Heart left ventricle (tissue), 13 donors: ENCODE measurements at regions not wholly inside any gene's neighbourhood (a gene's known extent, or its start where the extent isn't known, plus 50 kb on each side); places are given as distances from the start of the nearest gene placed in this dataset.

Experiments used
- CTCF ChIP-seq, 12 donors: fragments of 200-600 bp; sonication (generic) in 4 of 12; IDR thresholded peaks; one replicate each; pipeline versions ENCODE4 v1.5.0 to v1.8.0; 2018 to 2022; ENCODE audit warnings: antibody characterized with exemption in 12 of 12, mild to moderate bottlenecking in 5 of 12
- POLR2A ChIP-seq, 2 donors: fragments of 450-650 bp; IDR thresholded peaks; one replicate each; pipeline ENCODE4 v1.6.1; 2017; ENCODE audit warnings: antibody characterized with exemption in 2 of 2, mild to moderate bottlenecking in 2 of 2, moderate library complexity in 2 of 2
- donor health status: ischemic (EF 13 %, LVEDD 7.1; RV severe dilation, severe dysfunction).
- donor health status: DM: no; HTN: yes; CAD: no.
- donor health status: DM: no; HTN: no; CAD: no.
- donor health status: ischemic (EF 25% LVEDD 6.9; RV normal size, moderate dysfunction).
- donor health status: ischemic (EF 25% LVEDD 5.7; RV mildly dilated, moderate dysfunction).
- donor health status: ischemic (EF 35%, LVEDD 5.7; RV mildly dilated, moderate dysfunction).
- donor health status: nonischemic (EF 11% LVEDD 7.7; RV severe dilation, severe dysfunction).
- donor health status: DM: yes; HTN: yes; CAD: no.
- donor health status: PGD.
- donor health status: ischemic (EF 29% LVEDD 5.4; RV normal size, mild dysfunction).
- donor health status: nonischemic (EF 23%, LVEDD 6.1; RV moderate dilation, normal function).

- TF ChIP-seq CTCF (IDR thresholded peaks at IDR 0.05) (no peak), POLR2A (IDR thresholded peaks at IDR 0.05) (no peak)
Observed at GRCh38 chr4:137070614-137071013, 461.7 kb downstream of the PCDH18 start.
